Dermis microvascular lymphatic vessel endothelial cell (primary cell): ENCODE measurements at regions not wholly inside any gene's neighbourhood (a gene's known extent, or its start where the extent isn't known, plus 50 kb on each side); places are given as distances from the start of the nearest gene placed in this dataset.
A peak's percentile ranks its signal among the peaks of the same experiment; 100 is the strongest.
"Not testable (repeated sequence)": the region's sequence is repeated elsewhere in the genome, so short reads cannot be mapped to it uniquely, and the experiment has no call there.

Source experiments
- DNase-seq, 2 donors: peaks; one replicate each; pipeline versions ENCODE4 v3.0.0 to v3.0.0-alpha.2; 2010; ENCODE audit warnings: low read depth in 2 of 2

DNA sequence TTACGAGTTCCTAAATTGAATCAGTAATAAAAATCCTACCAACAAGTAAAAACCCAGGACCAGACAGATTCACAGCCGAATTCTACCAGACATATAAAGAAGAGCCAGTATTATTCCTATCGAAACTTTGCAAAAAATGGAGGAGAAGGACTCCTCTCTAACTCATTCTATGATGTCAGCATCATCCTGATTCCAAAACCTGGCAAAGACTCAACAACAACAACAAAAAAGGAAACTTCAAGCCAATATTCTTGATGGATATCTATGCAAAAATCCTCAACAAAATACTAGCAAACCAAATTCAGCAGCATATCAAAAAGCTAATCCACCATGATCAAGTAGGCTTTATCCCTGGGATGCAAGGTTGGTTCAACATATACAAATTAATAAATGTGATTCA, 84.6 kb upstream of the ADRB2 start:
- DNase-seq, result peak in 1 of 2 donors; percentile 33

DNA sequence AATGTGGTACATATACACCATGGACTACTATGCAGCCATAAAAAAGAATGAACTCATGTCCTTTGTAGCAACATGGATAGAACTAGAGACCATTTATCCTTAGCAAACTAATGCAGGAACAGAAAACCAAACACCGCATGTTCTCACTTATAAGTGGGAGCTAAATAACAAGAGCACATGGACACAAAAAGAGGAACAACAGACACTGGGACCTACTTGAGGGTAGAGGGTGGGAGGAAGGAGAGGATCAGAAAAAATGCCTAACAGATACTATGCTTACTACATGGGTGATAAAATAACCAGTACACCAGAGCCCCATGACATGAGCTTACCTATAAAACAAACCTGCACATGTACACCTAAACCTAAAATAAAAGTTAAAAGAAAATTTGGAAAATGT, 82.0 kb upstream of the ADRB2 start:
- DNase-seq, result not testable (repeated sequence)

- peak in 1 of 2 donors; percentile 40 for DNase-seq
These were observed 79.4 kb upstream of the ADRB2 start for GRCh38 chr5:148746826-148747535.

GRCh38 chr5:148747536-148747906, 78.9 kb upstream of the ADRB2 start:
- no peak for DNase-seq

GRCh38 chr5:148748702-148749392, 77.6 kb upstream of the ADRB2 start:
- no peak for DNase-seq

GRCh38 chr5:148750614-148751013, 75.8 kb upstream of the ADRB2 start:
- no peak for DNase-seq

DNA sequence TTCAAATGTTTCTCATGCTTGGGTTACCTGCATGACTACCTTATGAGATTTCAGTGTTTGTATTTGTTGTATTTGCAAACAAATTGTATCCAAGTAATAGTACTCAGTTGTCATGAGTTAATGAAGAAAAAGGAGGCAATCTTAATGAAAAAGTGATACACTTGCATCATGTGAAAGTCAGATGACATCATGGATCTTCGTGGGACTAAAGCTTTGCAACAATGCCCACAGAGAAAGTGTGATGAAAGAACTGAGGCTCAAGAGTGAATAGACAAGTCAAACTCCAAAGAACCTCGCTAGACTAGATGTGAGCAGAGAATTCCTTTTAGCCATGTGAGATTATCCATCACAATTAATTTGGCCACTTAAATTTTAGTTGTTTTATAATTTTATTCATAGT, 75.4 kb upstream of the ADRB2 start:
- no peak for DNase-seq

DNA sequence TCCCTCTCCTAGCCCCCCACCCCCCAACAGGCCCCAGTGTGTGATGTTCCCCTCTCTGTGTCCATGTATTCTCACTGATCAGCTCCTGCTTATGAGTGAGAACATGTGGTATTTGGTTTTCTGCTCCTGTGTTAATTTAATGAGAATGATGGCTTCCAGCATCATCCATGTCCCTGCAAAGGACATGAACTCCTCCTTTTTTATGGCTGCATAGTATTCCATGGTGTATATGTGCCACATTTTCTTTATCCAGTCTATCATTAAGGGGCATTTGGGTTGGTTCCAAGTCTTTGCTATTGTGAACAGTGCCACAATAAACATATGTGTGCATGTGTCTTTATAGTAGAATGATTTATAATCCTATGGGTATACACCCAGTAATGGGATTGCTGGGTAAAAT, 74.0 kb upstream of the ADRB2 start:
- DNase-seq, result not testable (repeated sequence)

- DNase-seq, result no peak
These were observed 67.3 kb upstream of the ADRB2 start for GRCh38 chr5:148759101-148759500.

DNA sequence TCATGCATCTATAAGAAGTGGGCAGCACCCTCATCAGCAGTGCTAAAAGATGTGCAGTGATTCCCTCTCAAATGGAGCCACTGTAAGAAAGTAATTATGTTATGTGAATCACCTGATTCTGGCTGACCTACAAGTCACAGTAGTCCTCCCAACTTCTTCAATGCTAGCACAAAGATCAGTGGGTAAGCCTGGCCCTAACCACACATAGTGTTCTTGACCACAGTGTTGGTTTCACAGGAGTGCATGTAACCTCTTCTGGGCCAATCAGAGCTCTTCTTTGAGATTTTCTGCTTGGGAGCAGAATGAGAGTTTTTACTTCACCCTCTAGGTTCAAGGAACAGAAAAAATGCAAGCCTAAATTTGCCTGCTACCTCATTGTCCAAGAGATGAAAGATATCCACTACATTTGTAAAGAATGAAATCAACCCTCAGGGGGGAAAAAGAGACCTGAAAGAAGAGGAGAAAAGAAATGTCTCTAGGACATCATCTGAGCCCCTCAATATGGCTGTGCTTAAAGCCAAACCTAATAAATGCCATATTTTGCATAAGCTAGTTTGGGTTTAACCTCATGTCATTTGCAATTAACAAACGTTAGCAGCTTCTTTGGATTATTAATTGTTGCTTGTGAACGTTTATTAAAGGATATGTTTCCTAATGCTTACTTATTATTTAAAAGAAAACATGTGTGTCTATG, 65.3 kb upstream of the ADRB2 start:
- no peak for DNase-seq

- DNase-seq, result no peak
These were observed 62.4 kb upstream of the ADRB2 start for GRCh38 chr5:148763996-148764395.

DNA sequence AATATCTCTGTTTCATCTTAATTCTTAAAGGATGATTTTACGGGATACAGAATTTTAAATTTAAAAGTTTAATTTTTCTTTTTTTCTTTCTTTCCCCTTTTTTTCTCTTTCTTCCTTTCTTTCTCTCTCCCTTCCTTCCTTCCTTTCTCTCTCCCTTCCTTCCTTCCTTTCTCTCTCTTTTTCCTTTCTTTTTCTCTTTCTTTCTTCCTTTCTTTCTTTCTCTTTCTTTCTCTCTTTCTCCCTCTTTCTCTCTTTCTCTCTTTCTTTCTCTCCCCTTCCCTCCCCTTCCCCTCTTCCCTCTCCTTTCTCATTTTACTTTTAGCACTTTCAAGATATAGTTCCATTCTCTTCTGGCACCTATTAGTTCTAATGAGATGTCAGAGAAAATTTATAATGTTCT, 61.4 kb upstream of the ADRB2 start:
- DNase-seq, result no peak

- no peak for DNase-seq
These were observed 57.5 kb upstream of the ADRB2 start for GRCh38 chr5:148768806-148769415.

GRCh38 chr5:148769941-148770340, 56.5 kb upstream of the ADRB2 start:
- no peak for DNase-seq

DNA sequence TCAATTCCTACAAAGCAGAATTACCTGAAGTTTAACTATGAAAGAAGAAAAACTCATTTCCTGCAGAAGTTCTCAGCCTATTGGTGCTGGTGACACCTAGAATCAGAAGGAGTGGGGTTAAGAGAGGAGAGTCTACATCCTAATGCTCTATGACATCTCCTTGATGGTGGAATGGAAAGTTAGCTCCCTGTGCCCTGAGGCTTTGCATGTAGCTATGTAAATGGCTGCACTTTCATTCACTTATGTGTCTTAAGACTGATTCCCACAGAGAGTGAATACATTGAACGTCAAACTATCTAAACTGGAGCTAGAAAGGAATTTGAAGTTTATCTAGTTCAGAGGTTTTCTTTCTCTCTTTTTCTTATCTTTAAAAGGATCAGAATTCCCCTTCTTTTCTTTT, 52.1 kb upstream of the ADRB2 start:
- no peak for DNase-seq

DNA sequence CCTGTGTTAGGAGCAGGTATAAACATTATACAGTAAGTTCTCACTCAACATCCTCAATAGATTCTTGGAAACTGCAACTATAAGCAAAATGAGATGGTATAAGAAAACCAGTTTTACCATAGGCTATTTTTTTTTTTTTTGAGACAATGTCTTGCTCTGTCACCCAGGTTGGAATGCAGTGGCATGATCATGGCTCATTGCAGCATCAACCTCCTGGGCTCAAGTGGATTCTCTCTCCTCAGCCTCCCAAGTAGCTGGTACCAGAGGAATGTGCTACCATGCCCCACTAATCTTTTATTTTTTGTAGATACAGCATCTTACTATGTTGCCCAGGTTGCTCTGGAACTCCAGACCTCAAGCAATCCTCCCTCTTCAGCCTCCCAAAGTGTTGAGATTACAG, 50.1 kb upstream of the ADRB2 start:
- DNase-seq, result no peak
